H9 (cell line): ENCODE measurements at regions not wholly inside any gene's neighbourhood (a gene's known extent, or its start where the extent isn't known, plus 50 kb on each side); places are given as distances from the start of the nearest gene placed in this dataset.

ENCODE experiments used
- DNase-seq: peaks from one replicate; pipeline ENCODE4 v3.0.0-alpha.2; 2017
- H2AFZ ChIP-seq: one replicate; pipeline ENCODE4 v1.6.1; 2013; ENCODE audit warnings: mild to moderate bottlenecking, low read length, control low read depth, moderate library complexity
- H2AK5ac ChIP-seq: 2 replicates; pipeline ENCODE4 v1.6.1; 2013; ENCODE audit warnings: low read length, control low read depth, mixed read lengths; ENCODE audit not compliant: insufficient read length
- H2BK120ac ChIP-seq: one replicate; pipeline ENCODE4 v1.6.1; 2013; ENCODE audit warnings: low read depth, mild to moderate bottlenecking, low read length, control low read depth, inconsistent platforms; ENCODE audit not compliant: poor library complexity, severe bottlenecking
- H2BK12ac ChIP-seq: 2 replicates; pipeline ENCODE4 v1.6.1; 2013; ENCODE audit warnings: low read length, control low read depth, mixed read lengths, low read depth; ENCODE audit not compliant: insufficient read length
- H2BK15ac ChIP-seq: 2 replicates; pipeline ENCODE4 v1.6.1; 2013; ENCODE audit warnings: low read depth, low read length, control low read depth
- H2BK20ac ChIP-seq: one replicate; pipeline ENCODE4 v1.6.1; 2013; ENCODE audit warnings: low read depth, mild to moderate bottlenecking, low read length, control low read depth, inconsistent platforms; ENCODE audit not compliant: poor library complexity, severe bottlenecking
- H2BK5ac ChIP-seq: 2 replicates; pipeline ENCODE4 v1.6.1; 2013; ENCODE audit warnings: low read length, control low read depth, mixed read lengths; ENCODE audit not compliant: insufficient read length
- H3K14ac ChIP-seq: 2 replicates; pipeline ENCODE4 v1.6.1; 2013; ENCODE audit warnings: low read length, control low read depth; ENCODE audit not compliant: insufficient read depth
- H3K18ac ChIP-seq: 2 replicates; pipeline ENCODE4 v1.6.1; 2013; ENCODE audit warnings: low read depth, mild to moderate bottlenecking, mixed read lengths, low read length, control low read depth; ENCODE audit not compliant: insufficient read length
- H3K23ac ChIP-seq: 2 replicates; pipeline ENCODE4 v1.6.1; 2013; ENCODE audit warnings: low read length, control low read depth, mixed read lengths, low read depth; ENCODE audit not compliant: insufficient read length
- H3K23me2 ChIP-seq: 2 replicates; pipeline ENCODE4 v1.6.1; 2013; ENCODE audit warnings: low read depth, mild to moderate bottlenecking, mixed read lengths, low read length, control low read depth; ENCODE audit not compliant: insufficient read length, poor library complexity, severe bottlenecking
- H3K27ac ChIP-seq: 2 replicates; pipeline ENCODE4 v1.5.1; 2013; ENCODE audit warnings: low read length, control low read depth, mixed read lengths, low read depth; ENCODE audit not compliant: insufficient read length
- H3K27me3 ChIP-seq: 2 replicates; pipeline ENCODE4 v1.6.1; 2013; ENCODE audit warnings: low read length, control low read depth, inconsistent platforms; ENCODE audit not compliant: insufficient read depth
- H3K4ac ChIP-seq: 2 replicates; pipeline ENCODE4 v1.6.1; 2013; ENCODE audit warnings: low read depth, mild to moderate bottlenecking, control low read depth, inconsistent platforms, low read length, moderate library complexity
- H3K4me1 ChIP-seq: 2 replicates; pipeline ENCODE4 v1.6.1; 2013; ENCODE audit warnings: low read length, control low read depth, inconsistent platforms; ENCODE audit not compliant: insufficient read depth
- H3K4me2 ChIP-seq: 2 replicates; pipeline ENCODE4 v1.6.1; 2013; ENCODE audit warnings: low read length, control low read depth, mixed read lengths; ENCODE audit not compliant: insufficient read length, insufficient read depth
- H3K56ac ChIP-seq: 2 replicates; pipeline ENCODE4 v1.6.1; 2013; ENCODE audit warnings: low read depth, mild to moderate bottlenecking, mixed read lengths, low read length, control low read depth; ENCODE audit not compliant: insufficient read length
- H3K79me1 ChIP-seq: 2 replicates; pipeline ENCODE4 v1.6.1; 2013; ENCODE audit warnings: low read depth, mild to moderate bottlenecking, moderate library complexity, low read length, control low read depth, inconsistent platforms; ENCODE audit not compliant: insufficient read depth, poor library complexity, severe bottlenecking
- H3K79me2 ChIP-seq: 2 replicates; pipeline ENCODE4 v1.6.1; 2013; ENCODE audit warnings: low read length, control low read depth, inconsistent platforms; ENCODE audit not compliant: insufficient read depth
- H3K9ac ChIP-seq: 2 replicates; pipeline ENCODE4 v1.6.1; 2013; ENCODE audit warnings: low read length, control low read depth, mixed read lengths; ENCODE audit not compliant: insufficient read length; ENCODE audit errors: extremely low read depth
- H3K9me3 ChIP-seq: one replicate; pipeline ENCODE4 v1.6.1; 2013; ENCODE audit warnings: low read depth, low read length, inconsistent platforms; ENCODE audit not compliant: control insufficient read depth
- H3T11ph ChIP-seq: one replicate; pipeline ENCODE4 v1.6.1; 2013; ENCODE audit warnings: mild to moderate bottlenecking, low read length, control low read depth, inconsistent platforms
- H4K20me1 ChIP-seq: one replicate; pipeline ENCODE4 v1.6.1; 2013; ENCODE audit not compliant: control insufficient read depth, insufficient read length, insufficient read depth
- H4K5ac ChIP-seq: 2 replicates; pipeline ENCODE4 v1.6.1; 2013; ENCODE audit warnings: low read depth, mild to moderate bottlenecking, mixed read lengths, low read length, control low read depth; ENCODE audit not compliant: insufficient read length
- H4K8ac ChIP-seq: replicated peaks from 2 replicates; pipeline ENCODE4 v1.6.1; 2013; ENCODE audit warnings: low read length, control low read depth, mixed read lengths, low read depth; ENCODE audit not compliant: insufficient read length
- H4K91ac ChIP-seq: 2 replicates; pipeline ENCODE4 v1.6.1; 2013; ENCODE audit warnings: low read depth, mild to moderate bottlenecking, moderate library complexity, mixed read lengths, low read length, control low read depth; ENCODE audit not compliant: insufficient read length
- H3K27ac Mint-ChIP-seq, 3 experiments: 2 replicates in 2 of 3; 3 replicates in 1 of 3; pipeline ENCODE4 v1.8.0; 2020 to 2021; ENCODE audit warnings: mixed read lengths in 3 of 3, mild to moderate bottlenecking in 1 of 3, moderate library complexity in 1 of 3
- H3K27me3 Mint-ChIP-seq: 2 replicates; pipeline ENCODE4 v1.8.0; 2021; ENCODE audit warnings: low read depth, mild to moderate bottlenecking, moderate library complexity, mixed read lengths
- H3K36me3 Mint-ChIP-seq, 3 experiments: 2 replicates in 2 of 3; 3 replicates in 1 of 3; pipeline ENCODE4 v1.8.0; 2020 to 2021; ENCODE audit warnings: low read depth in 3 of 3, mixed read lengths in 3 of 3; ENCODE audit not compliant: insufficient read depth in 1 of 3
- H3K4me1 Mint-ChIP-seq, 2 experiments: 2 replicates each; pipeline ENCODE4 v1.8.0; 2020; ENCODE audit warnings: mixed read lengths in 2 of 2
- H3K4me3 Mint-ChIP-seq, 2 experiments: 2 replicates in 1 of 2; 3 replicates in 1 of 2; pipeline ENCODE4 v1.8.0; 2020 to 2021; ENCODE audit warnings: mild to moderate bottlenecking in 2 of 2, mixed read lengths in 2 of 2, moderate library complexity in 1 of 2
- H3K9me3 Mint-ChIP-seq, 2 experiments: 2 replicates in 1 of 2; 3 replicates in 1 of 2; pipeline ENCODE4 v1.8.0; 2020; ENCODE audit warnings: mild to moderate bottlenecking in 2 of 2, mixed read lengths in 2 of 2, moderate library complexity in 1 of 2
- WGBS: extraction: QIAGEN DNeasy Blood & Tissue Kit; methylation state at CpG from one replicate; pipeline ENCODE4 v1.1.7; 2013; ENCODE audit warnings: missing lambda C conversion rate, low lambda C conversion rate, mixed read lengths; ENCODE audit not compliant: insufficient read length; ENCODE audit errors: extremely low coverage; 5-methylcytosine and 5-hydroxymethylcytosine counted together
- TF ChIP-seq, protein P1 (sequence below): fragments of 200-600 bp; sonication (generic); conservative IDR thresholded peaks from 3 replicates; pipeline ENCODE4 v1.8.0; 2021; ENCODE audit warnings: antibody characterized with exemption, mild to moderate bottlenecking

DNA sequence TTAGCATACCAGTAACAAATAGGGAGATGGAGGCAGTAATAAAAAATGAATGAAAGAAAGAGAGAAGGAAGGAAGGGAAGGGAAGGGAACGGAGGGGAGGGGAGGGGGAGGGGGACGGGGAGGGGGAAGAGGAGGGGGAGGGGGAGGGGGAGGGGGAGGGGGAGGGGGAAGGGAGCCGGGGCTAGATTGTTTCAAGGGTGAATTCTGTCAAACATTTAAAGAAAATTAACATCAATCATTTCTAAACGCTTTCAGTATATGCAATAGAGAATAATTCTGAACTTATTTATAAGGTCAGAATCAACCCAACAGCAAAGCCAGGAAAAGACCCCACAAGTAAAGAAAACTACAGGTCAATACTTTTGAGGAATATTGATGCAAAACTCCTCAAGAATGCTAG is 858.8 kb upstream of the GYPC start:
- Histone ChIP-seq H4K20me1 (no peaks in the 10 kb centered on the region), H2BK15ac (no peak overlapping the region), H2BK12ac (no peak overlapping the region), H2BK120ac (no peak overlapping the region), H3K27ac (no peak overlapping the region), H2AK5ac (no peak overlapping the region), H3K27me3 (no peaks in the 10 kb centered on the region), H3K18ac (no peak overlapping the region), H3K4me2 (no peak overlapping the region), H3K79me2 (no peaks in the 10 kb centered on the region), H3K9me3 (no peaks in the 10 kb centered on the region), H3K9ac (no peak overlapping the region), H2BK5ac (no peak overlapping the region), H2BK20ac (no peak overlapping the region), H3K56ac (no peak overlapping the region), H3K23ac (no peak overlapping the region), H4K8ac (no peak overlapping the region), H3K4me1 (no peaks in the 10 kb centered on the region), H2AFZ (no peak overlapping the region), H4K91ac (no peak overlapping the region), H4K5ac (no peak overlapping the region), H3K79me1 (no peaks in the 10 kb centered on the region), H3K14ac (no peak overlapping the region), H3K4ac (no peak overlapping the region), H3T11ph (no peak overlapping the region), H3K23me2 (no peaks in the 10 kb centered on the region)
- WGBS: no CpG with 5 or more reads among the region's 4 CpGs
- no peak overlapping the region for H3K27ac Mint-ChIP-seq
- TF ChIP-seq, protein P1, sequence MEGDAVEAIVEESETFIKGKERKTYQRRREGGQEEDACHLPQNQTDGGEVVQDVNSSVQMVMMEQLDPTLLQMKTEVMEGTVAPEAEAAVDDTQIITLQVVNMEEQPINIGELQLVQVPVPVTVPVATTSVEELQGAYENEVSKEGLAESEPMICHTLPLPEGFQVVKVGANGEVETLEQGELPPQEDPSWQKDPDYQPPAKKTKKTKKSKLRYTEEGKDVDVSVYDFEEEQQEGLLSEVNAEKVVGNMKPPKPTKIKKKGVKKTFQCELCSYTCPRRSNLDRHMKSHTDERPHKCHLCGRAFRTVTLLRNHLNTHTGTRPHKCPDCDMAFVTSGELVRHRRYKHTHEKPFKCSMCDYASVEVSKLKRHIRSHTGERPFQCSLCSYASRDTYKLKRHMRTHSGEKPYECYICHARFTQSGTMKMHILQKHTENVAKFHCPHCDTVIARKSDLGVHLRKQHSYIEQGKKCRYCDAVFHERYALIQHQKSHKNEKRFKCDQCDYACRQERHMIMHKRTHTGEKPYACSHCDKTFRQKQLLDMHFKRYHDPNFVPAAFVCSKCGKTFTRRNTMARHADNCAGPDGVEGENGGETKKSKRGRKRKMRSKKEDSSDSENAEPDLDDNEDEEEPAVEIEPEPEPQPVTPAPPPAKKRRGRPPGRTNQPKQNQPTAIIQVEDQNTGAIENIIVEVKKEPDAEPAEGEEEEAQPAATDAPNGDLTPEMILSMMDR: no peak
- peaks cover 20 to 22% of the 10 kb centered on the region in 2 experiments for H3K9me3 Mint-ChIP-seq
- H3K27me3 Mint-ChIP-seq: no peaks in the 10 kb centered on the region
- H3K36me3 Mint-ChIP-seq: peaks cover 0 to 21% (median 3%) of the 10 kb centered on the region in 3 experiments; a peak in 4 of 7 replicates
- no peak overlapping the region for H3K4me3 Mint-ChIP-seq
- H3K4me1 Mint-ChIP-seq: no peaks in the 10 kb centered on the region
- no peak for DNase-seq
